ENCODE measurements at regions not wholly inside any gene's neighbourhood (a gene's known extent, or its start where the extent isn't known, plus 50 kb on each side); places are given as distances from the start of the nearest gene placed in this dataset.

GRCh38 chr7:116120839-116121238 lies 89.5 kb upstream of the TES start:
- no peak for TF ChIP-seq CTCF (IDR thresholded peaks at IDR 0.05; ENCODE audit: low read depth, low read length)
- no peak overlapping the region for H3K4me3 ChIP-seq (replicated peaks in 1 of 2; ENCODE audit: low read depth in 2 of 2, low read length in 2 of 2)
- DNase-seq (ENCODE audit: low read depth in 2 of 2), result peak in 1 of 2 donors; percentile 24

- TF ChIP-seq CTCF (IDR thresholded peaks at IDR 0.05; ENCODE audit: low read depth, low read length), result peak; percentile 73
- no peak overlapping the region for H3K4me3 ChIP-seq (replicated peaks in 1 of 2; ENCODE audit: low read depth in 2 of 2, low read length in 2 of 2)
- peak; percentile 72 to 79 for DNase-seq (ENCODE audit: low read depth in 2 of 2)
Measured at GRCh38 chr7:116122972-116123595, 87.3 kb upstream of the TES start.

- no peak for DNase-seq (ENCODE audit: low read depth in 2 of 2)
- H3K4me3 ChIP-seq (replicated peaks in 1 of 2; ENCODE audit: low read depth in 2 of 2, low read length in 2 of 2), result no peak overlapping the region
- no peak for TF ChIP-seq CTCF (IDR thresholded peaks at IDR 0.05; ENCODE audit: low read depth, low read length)
Measured at GRCh38 chr7:116128139-116128538, 82.2 kb upstream of the TES start.

- DNase-seq (ENCODE audit: low read depth in 2 of 2), result no peak
- no peak overlapping the region for H3K4me3 ChIP-seq (replicated peaks in 1 of 2; ENCODE audit: low read depth in 2 of 2, low read length in 2 of 2)
- TF ChIP-seq CTCF (IDR thresholded peaks at IDR 0.05; ENCODE audit: low read depth, low read length), result no peak
Measured at GRCh38 chr7:116135306-116135705, 75.0 kb upstream of the TES start.

- DNase-seq (ENCODE audit: low read depth in 2 of 2), result peak; percentile 73 to 85
- no peak overlapping the region for H3K4me3 ChIP-seq (replicated peaks in 1 of 2; ENCODE audit: low read depth in 2 of 2, low read length in 2 of 2)
- peak; percentile 79 for TF ChIP-seq CTCF (IDR thresholded peaks at IDR 0.05; ENCODE audit: low read depth, low read length)
Measured at GRCh38 chr7:116138202-116138801, 72.0 kb upstream of the TES start.

GRCh38 chr7:116139007-116139406 lies 71.3 kb upstream of the TES start:
- peak; percentile 17 to 48 for DNase-seq (ENCODE audit: low read depth in 2 of 2)
- H3K4me3 ChIP-seq (replicated peaks in 1 of 2; ENCODE audit: low read depth in 2 of 2, low read length in 2 of 2), result no peak overlapping the region
- no peak for TF ChIP-seq CTCF (IDR thresholded peaks at IDR 0.05; ENCODE audit: low read depth, low read length)

Data from cardiac fibroblast (primary cell).